Liver (tissue), 3 donors: ENCODE measurements at regions not wholly inside any gene's neighbourhood (a gene's known extent, or its start where the extent isn't known, plus 50 kb on each side); places are given as distances from the start of the nearest gene placed in this dataset.

Source experiments
- CTCF ChIP-seq: fragments of 150-350 bp; IDR thresholded peaks from 2 replicates; pipeline ENCODE4 v1.5.1; 2017; ENCODE audit warnings: improper control_type of control experiment, low read depth, low read length; ENCODE audit not compliant: missing input control
- FOXA2 ChIP-seq: IDR thresholded peaks from 2 replicates; pipeline ENCODE4 v1.6.1; 2016; ENCODE audit warnings: antibody characterized with exemption
- GABPA ChIP-seq, 2 donors: IDR thresholded peaks in 1 of 2; conservative IDR thresholded peaks in 1 of 2; 2 replicates each; pipeline ENCODE4 v1.6.1; 2016; ENCODE audit warnings: antibody characterized with exemption in 2 of 2, mild to moderate bottlenecking in 1 of 2, moderate library complexity in 1 of 2
- HNF4A ChIP-seq, 2 donors: conservative IDR thresholded peaks; 2 replicates each; pipeline ENCODE4 v1.6.1; 2016; ENCODE audit warnings: antibody characterized with exemption in 2 of 2, mild to moderate bottlenecking in 2 of 2
- RAD21 ChIP-seq, 2 donors: IDR thresholded peaks; 2 replicates each; pipeline ENCODE4 v1.6.1; 2016; ENCODE audit warnings: antibody characterized with exemption in 2 of 2, mild to moderate bottlenecking in 2 of 2
- donor health status: healthy.
- donor health status: healthy.

- TF ChIP-seq GABPA (IDR thresholded peaks at IDR 0.05 in 1 of 2, conservative IDR thresholded peaks at IDR 0.05 in 1 of 2) (no peak), CTCF (no peak), RAD21 (IDR thresholded peaks at IDR 0.05) (no peak), FOXA2 (no peak), HNF4A (conservative IDR thresholded peaks at IDR 0.05) (no peak)
These were observed 560.5 kb upstream of the NRG3 start for GRCh38 chr10:81314471-81314870.
